ES-I3 (cell line): ENCODE measurements at regions not wholly inside any gene's neighbourhood (a gene's known extent, or its start where the extent isn't known, plus 50 kb on each side); places are given as distances from the start of the nearest gene placed in this dataset.

Experiments used
- H3K36me3 ChIP-seq: 2 replicates; pipeline ENCODE4 v1.6.1; 2013; ENCODE audit warnings: mild to moderate bottlenecking, low read length, control low read depth, moderate library complexity; ENCODE audit not compliant: insufficient read depth
- H3K4me1 ChIP-seq: 2 replicates; pipeline ENCODE4 v1.6.1; 2013; ENCODE audit warnings: mild to moderate bottlenecking, control low read depth, low read length; ENCODE audit not compliant: insufficient read depth
- H3K9ac ChIP-seq: 2 replicates; pipeline ENCODE4 v1.6.1; 2013; ENCODE audit warnings: low read depth, mild to moderate bottlenecking, low read length, moderate library complexity
- H3K9me3 ChIP-seq: 2 replicates; pipeline ENCODE4 v1.6.1; 2013; ENCODE audit warnings: mild to moderate bottlenecking, low read length, moderate library complexity; ENCODE audit not compliant: control insufficient read depth, insufficient read depth

DNA sequence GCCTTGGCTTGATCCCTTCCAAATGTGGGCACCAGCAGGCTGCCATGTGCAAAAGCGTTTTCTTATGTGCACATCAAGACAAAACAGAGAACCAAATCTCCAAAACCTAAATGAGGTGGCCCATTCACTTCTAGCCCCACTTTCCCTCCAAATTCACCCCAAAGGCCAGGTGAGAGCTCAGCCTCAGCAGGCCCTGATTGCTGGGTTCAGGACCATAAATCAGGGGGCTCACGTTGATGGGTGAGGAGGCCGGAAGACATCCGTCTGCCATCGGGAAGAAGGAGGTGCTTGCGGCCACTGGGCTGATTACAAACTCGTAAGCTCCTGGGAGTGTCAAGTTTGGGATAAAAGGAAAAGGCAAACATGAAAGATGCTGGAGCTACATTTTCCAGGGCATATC, 86.7 kb upstream of the CLDN14 start:
- Histone ChIP-seq H3K9me3 (peaks cover 3% of the 10 kb centered on the region; the same call in 1 of the 2 replicates), H3K9ac (no peak overlapping the region), H3K4me1 (no peaks in the 10 kb centered on the region), H3K36me3 (no peaks in the 10 kb centered on the region)

DNA sequence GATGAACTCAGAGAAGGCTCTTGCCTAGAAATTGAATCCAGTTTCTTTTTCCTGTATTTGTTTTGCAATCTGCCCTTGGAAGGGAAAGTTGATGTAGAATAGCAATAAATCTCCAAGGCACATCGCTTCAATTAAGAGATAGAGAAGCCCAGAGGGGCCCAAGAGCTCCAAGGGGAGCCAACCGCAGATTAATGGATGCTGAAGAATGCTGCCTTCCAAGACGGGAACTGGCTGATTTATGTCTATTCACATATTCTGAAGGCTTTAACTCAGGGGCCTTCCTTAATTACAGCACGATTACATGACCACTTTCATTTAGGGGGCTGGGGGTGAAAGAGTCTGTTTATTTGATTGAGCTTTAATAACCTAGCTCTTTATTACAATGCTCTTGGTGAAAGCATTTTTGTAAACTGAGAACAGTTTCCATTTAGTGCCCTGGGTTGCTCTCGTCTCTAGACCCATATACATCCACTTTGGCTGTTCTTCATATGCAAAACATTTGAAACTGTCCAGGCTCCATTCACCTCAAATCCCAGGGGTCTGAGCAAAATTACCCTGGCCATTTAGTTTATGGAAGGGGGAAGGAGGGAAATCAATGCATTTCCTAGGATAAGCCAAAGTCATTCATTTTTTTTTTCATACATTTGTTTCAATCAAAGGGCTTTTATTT, 87.4 kb upstream of the CLDN14 start:
- H3K4me1 ChIP-seq: no peaks in the 10 kb centered on the region
- H3K9ac ChIP-seq: no peak overlapping the region
- H3K9me3 ChIP-seq: peaks cover 3% of the 10 kb centered on the region; the same call in 1 of the 2 replicates
- H3K36me3 ChIP-seq: no peaks in the 10 kb centered on the region

GRCh38 chr21:36569511-36569910, 89.6 kb upstream of the CLDN14 start:
- Histone ChIP-seq H3K9ac (no peak overlapping the region), H3K9me3 (peaks cover 3% of the 10 kb centered on the region; the same call in 1 of the 2 replicates), H3K36me3 (no peaks in the 10 kb centered on the region), H3K4me1 (no peaks in the 10 kb centered on the region)

- Histone ChIP-seq H3K4me1 (no peaks in the 10 kb centered on the region), H3K9ac (no peak overlapping the region), H3K9me3 (no peaks in the 10 kb centered on the region), H3K36me3 (no peaks in the 10 kb centered on the region)
Observed at GRCh38 chr21:36571556-36571955, 91.6 kb upstream of the CLDN14 start.

DNA sequence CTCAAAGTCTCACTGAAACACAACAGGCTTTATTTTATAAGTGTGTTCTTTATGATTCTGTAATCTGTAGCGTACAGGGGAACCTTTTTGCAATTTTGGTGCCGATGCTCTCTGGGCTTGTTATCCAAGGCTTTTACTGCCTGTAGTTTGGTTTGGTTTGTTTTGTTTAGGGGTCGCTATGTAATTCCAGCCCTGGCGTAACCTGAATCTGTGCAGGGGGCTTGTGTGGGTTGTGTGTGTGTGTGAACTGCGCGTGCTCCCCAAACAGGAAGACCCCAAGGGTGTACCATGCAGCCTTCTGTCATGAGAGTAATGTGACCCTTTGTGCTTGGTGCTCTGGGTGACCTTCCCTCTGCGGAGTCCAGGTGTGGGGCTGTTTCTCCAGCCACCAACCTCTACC, 92.1 kb upstream of the CLDN14 start:
- H3K36me3 ChIP-seq: no peaks in the 10 kb centered on the region
- no peak overlapping the region for H3K9ac ChIP-seq
- H3K4me1 ChIP-seq: no peaks in the 10 kb centered on the region
- H3K9me3 ChIP-seq: no peaks in the 10 kb centered on the region

GRCh38 chr21:36575306-36575705, 95.4 kb upstream of the CLDN14 start:
- Histone ChIP-seq H3K9ac (no peak overlapping the region), H3K4me1 (no peaks in the 10 kb centered on the region), H3K36me3 (no peaks in the 10 kb centered on the region), H3K9me3 (no peaks in the 10 kb centered on the region)

GRCh38 chr21:36576441-36576840, 96.5 kb upstream of the CLDN14 start:
- Histone ChIP-seq H3K4me1 (no peaks in the 10 kb centered on the region), H3K9me3 (no peaks in the 10 kb centered on the region), H3K36me3 (no peaks in the 10 kb centered on the region), H3K9ac (no peak overlapping the region)

- no peaks in the 10 kb centered on the region for H3K4me1 ChIP-seq
- no peaks in the 10 kb centered on the region for H3K36me3 ChIP-seq
- no peak overlapping the region for H3K9ac ChIP-seq
Observed at GRCh38 chr21:36579898-36580297, 100.0 kb upstream of the CLDN14 start.

DNA sequence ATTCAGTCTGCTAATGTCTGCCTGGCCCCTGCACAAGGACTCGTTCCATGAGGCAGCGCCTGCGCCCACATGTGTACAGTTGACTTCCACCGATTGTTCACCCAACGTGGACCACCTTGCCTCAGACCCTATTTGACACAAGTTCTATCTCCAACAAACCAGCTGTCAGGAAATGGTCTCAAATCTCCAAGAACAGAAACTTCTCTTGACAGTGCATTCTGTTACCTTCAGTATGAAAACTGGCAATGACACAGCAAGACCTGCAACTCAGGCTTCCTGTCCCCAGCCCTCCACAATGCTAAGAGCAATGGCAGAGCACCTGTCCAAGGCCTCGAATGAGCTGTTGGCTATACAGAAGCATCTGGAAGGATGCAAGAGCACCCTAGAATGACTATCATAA, 102.3 kb upstream of the CLDN14 start:
- no peaks in the 10 kb centered on the region for H3K36me3 ChIP-seq
- H3K4me1 ChIP-seq: no peaks in the 10 kb centered on the region
- H3K9me3 ChIP-seq: no peaks in the 10 kb centered on the region
- H3K9ac ChIP-seq: no peak overlapping the region

More at GRCh38 chr21:36579898-36580297, 100.0 kb upstream of the CLDN14 start:
- H3K9me3 ChIP-seq: no peaks in the 10 kb centered on the region

- Histone ChIP-seq H3K36me3 (no peaks in the 10 kb centered on the region), H3K4me1 (no peaks in the 10 kb centered on the region), H3K9ac (no peak overlapping the region), H3K9me3 (no peaks in the 10 kb centered on the region)
Observed at GRCh38 chr21:36583591-36583990, 103.7 kb upstream of the CLDN14 start.

GRCh38 chr21:36584980-36585940, 105.3 kb upstream of the CLDN14 start:
- Histone ChIP-seq H3K9me3 (no peaks in the 10 kb centered on the region), H3K36me3 (no peaks in the 10 kb centered on the region), H3K4me1 (no peaks in the 10 kb centered on the region), H3K9ac (no peak overlapping the region)

- Histone ChIP-seq H3K4me1 (no peaks in the 10 kb centered on the region), H3K36me3 (no peaks in the 10 kb centered on the region), H3K9ac (no peak overlapping the region), H3K9me3 (no peaks in the 10 kb centered on the region)
Observed at GRCh38 chr21:36587388-36587787, 107.5 kb upstream of the CLDN14 start.

GRCh38 chr21:36589352-36589971, 109.5 kb upstream of the SIM2 start:
- Histone ChIP-seq H3K9me3 (no peaks in the 10 kb centered on the region), H3K36me3 (no peaks in the 10 kb centered on the region), H3K9ac (no peak overlapping the region), H3K4me1 (no peaks in the 10 kb centered on the region)

DNA sequence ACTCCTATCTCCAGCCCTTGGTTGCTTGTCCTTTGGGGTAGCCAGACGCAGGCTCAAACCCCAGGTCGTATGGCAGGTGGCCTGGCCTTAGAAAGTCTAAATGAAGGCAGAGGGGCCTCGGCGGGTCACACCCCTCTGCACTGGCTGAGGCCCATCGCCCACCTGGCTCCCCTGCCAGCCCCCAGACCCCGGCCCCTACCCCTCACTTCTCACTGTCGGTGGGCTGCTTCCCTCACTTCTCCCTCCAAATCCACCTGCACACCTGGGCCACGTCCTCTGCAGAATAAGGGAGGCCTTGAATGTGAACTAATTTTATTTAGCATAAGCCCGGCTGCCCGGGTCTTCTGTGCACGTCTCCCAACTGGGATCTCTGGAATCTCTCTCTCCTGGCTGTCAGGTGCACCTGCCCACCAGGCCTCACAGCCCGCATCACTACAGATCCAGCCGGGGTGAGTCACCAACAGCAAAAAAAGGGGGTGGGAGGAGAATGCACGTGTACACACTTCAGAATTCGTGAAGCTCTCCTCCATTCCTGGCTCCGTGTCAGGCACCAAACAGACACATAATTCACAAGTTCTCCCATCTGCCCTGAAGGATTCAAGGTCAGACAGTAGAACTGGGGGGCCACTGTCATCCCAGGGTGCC, 107.5 kb upstream of the SIM2 start:
- H3K4me1 ChIP-seq: no peaks in the 10 kb centered on the region
- no peaks in the 10 kb centered on the region for H3K9me3 ChIP-seq
- no peaks in the 10 kb centered on the region for H3K36me3 ChIP-seq

More for the DNA sequence above, 107.5 kb upstream of the SIM2 start:
- no peak overlapping the region for H3K9ac ChIP-seq
